ENCODE measurements at regions not wholly inside any gene's neighbourhood (a gene's known extent, or its start where the extent isn't known, plus 50 kb on each side); places are given as distances from the start of the nearest gene placed in this dataset.

DNA sequence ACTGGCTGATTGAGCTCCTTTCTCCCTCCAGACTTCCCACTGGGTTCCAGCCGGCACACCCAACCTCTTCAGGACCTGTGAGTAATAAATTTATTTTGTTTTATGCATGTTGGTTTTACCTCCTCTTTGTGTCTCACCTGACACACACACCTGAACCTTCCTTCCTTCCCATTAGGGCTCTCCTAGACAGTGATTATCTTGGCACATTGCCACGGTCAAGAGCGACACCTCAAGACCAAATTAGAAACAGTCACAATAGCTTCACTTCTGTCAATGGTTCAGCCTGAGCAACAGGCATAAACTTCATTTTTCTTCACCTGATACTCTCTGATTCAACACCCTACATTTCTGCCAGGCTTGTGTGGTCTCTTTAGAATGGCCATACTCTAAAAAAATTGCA lies 296.3 kb upstream of the SMARCA2 start:
- H3K4me3 Mint-ChIP-seq = no peak overlapping the region
- Histone ChIP-seq H3K4me2 (no peak overlapping the region), H2AFZ (no peak overlapping the region), H3K36me3 (ENCODE audit: insufficient read depth) (no peaks in the 10 kb centered on the region), H4K20me1 (replicated peaks; ENCODE audit: insufficient read depth) (no peaks in the 10 kb centered on the region), H3F3A (replicated peaks; ENCODE audit: low read depth) (no peaks in the 10 kb centered on the region), H3K79me2 (replicated peaks; ENCODE audit: insufficient read depth) (no peaks in the 10 kb centered on the region), H3K9me2 (ENCODE audit: insufficient read depth) (peaks cover 5% of the 10 kb centered on the region; the same call in 1 of the 2 replicates), H3K4me1 (ENCODE audit: insufficient read depth) (no peaks in the 10 kb centered on the region), H3K4me3 (no peak overlapping the region), H3K27ac (ENCODE audit: low read depth) (no peak overlapping the region), H3K27me3 (ENCODE audit: insufficient read depth) (no peaks in the 10 kb centered on the region)
- no peaks in the 10 kb centered on the region for H3K9me3 Mint-ChIP-seq
- H3K4me1 Mint-ChIP-seq = peaks cover 12% of the 10 kb centered on the region
- DNase-seq (ENCODE audit: low spot score) (no peak), ATAC-seq (peak; percentile 33; the same call in 2 of the 3 replicates)
- no peaks in the 10 kb centered on the region for H3K36me3 Mint-ChIP-seq (ENCODE audit: low read depth)
- TF ChIP-seq CTCF (conservative IDR thresholded peaks at IDR 0.05; ENCODE audit: low read depth in 2 of 2) (peak in 1 of 2 experiments; percentile 62; a peak in 2 of 4 replicates), CREB1 (CRISPR knock-in tag; IDR thresholded peaks at IDR 0.05; ENCODE audit: low read depth) (no peak), JUNB (IDR thresholded peaks at IDR 0.05; ENCODE audit: unreplicated experiment) (no peak), ZNF462 (CRISPR knock-in tag; IDR thresholded peaks at IDR 0.05) (no peak)
- peaks cover 2% of the 10 kb centered on the region for H3K27me3 Mint-ChIP-seq (ENCODE audit: insufficient read depth, low read depth, poor library complexity)
- no peak overlapping the region; the same call in 1 of the 2 replicates for H3K27ac Mint-ChIP-seq

Data from GM23338 (cell line).